ENCODE measurements at regions not wholly inside any gene's neighbourhood (a gene's known extent, or its start where the extent isn't known, plus 50 kb on each side); places are given as distances from the start of the nearest gene placed in this dataset.
A peak's percentile ranks its signal among the peaks of the same experiment; 100 is the strongest.
"Not testable (repeated sequence)": the region's sequence is repeated elsewhere in the genome, so short reads cannot be mapped to it uniquely, and the experiment has no call there.

GRCh38 chr3:103189941-103190340 is 755.1 kb downstream of the ZPLD1 start:
- DNase-seq = no peak

- no peak for DNase-seq
These were observed 760.4 kb downstream of the ZPLD1 start for GRCh38 chr3:103195216-103195615.

- DNase-seq = no peak
These were observed 768.6 kb downstream of the ZPLD1 start for GRCh38 chr3:103203441-103203840.

- no peak for DNase-seq
These were observed 775.8 kb downstream of the ZPLD1 start for GRCh38 chr3:103210583-103210982.

- DNase-seq = no peak
These were observed 783.3 kb downstream of the ZPLD1 start for GRCh38 chr3:103218146-103218545.

GRCh38 chr3:103218793-103219192 is 784.0 kb downstream of the ZPLD1 start:
- DNase-seq = no peak

- DNase-seq = no peak
These were observed 792.8 kb downstream of the ZPLD1 start for GRCh38 chr3:103227651-103228050.

- DNase-seq = no peak
These were observed 812.6 kb downstream of the ZPLD1 start for GRCh38 chr3:103247459-103247858.

GRCh38 chr3:103254827-103255226 is 820.0 kb downstream of the ZPLD1 start:
- not testable (repeated sequence) for DNase-seq

GRCh38 chr3:103269287-103269686 is 834.5 kb downstream of the ZPLD1 start:
- no peak for DNase-seq

- DNase-seq = no peak
These were observed 836.8 kb downstream of the ZPLD1 start for GRCh38 chr3:103271575-103271974.

- DNase-seq = peak; percentile 11
These were observed 861.3 kb downstream of the ZPLD1 start for GRCh38 chr3:103295974-103296570.

GRCh38 chr3:103297502-103297901 is 862.7 kb downstream of the ZPLD1 start:
- not testable (repeated sequence) for DNase-seq

GRCh38 chr3:103306104-103306503 is 871.3 kb downstream of the ZPLD1 start:
- no peak for DNase-seq

GRCh38 chr3:103308921-103309320 is 874.1 kb downstream of the ZPLD1 start:
- DNase-seq = no peak

GRCh38 chr3:103319912-103320311 is 885.1 kb downstream of the ZPLD1 start:
- no peak for DNase-seq

GRCh38 chr3:103337179-103337845 is 902.5 kb downstream of the ZPLD1 start:
- DNase-seq = no peak

GRCh38 chr3:103341078-103341606 is 906.3 kb downstream of the ZPLD1 start:
- no peak for DNase-seq

- no peak for DNase-seq
These were observed 907.5 kb downstream of the ZPLD1 start for GRCh38 chr3:103342205-103342731.

- no peak for DNase-seq
These were observed 914.9 kb downstream of the ZPLD1 start for GRCh38 chr3:103349760-103350159.

GRCh38 chr3:103365467-103365866 is 930.7 kb downstream of the ZPLD1 start:
- DNase-seq = no peak

GRCh38 chr3:103367481-103367880 is 932.7 kb downstream of the ZPLD1 start:
- DNase-seq = no peak

GRCh38 chr3:103371411-103371810 is 936.6 kb downstream of the ZPLD1 start:
- DNase-seq = no peak

GRCh38 chr3:103372031-103372430 is 937.2 kb downstream of the ZPLD1 start:
- DNase-seq = no peak
